Uterus (tissue), 3 donors: ENCODE measurements at regions not wholly inside any gene's neighbourhood (a gene's known extent, or its start where the extent isn't known, plus 50 kb on each side); places are given as distances from the start of the nearest gene placed in this dataset.

Source experiments
- DNase-seq, 2 donors: peaks; one replicate each; pipeline ENCODE4 v3.0.0-alpha.2; 2019 to 2020
- H3K27ac ChIP-seq, 2 donors: fragments of 200-600 bp; sonication (generic); 1 replicate in 1 of 2; 2 replicates in 1 of 2; pipeline ENCODE4 v1.5.1; 2016 to 2018
- H3K27me3 ChIP-seq, 2 donors: fragments of 200-600 bp; sonication (generic); one replicate each; pipeline ENCODE4 v1.5.1; 2018 to 2019; ENCODE audit warnings: control low read depth in 1 of 2
- H3K36me3 ChIP-seq, 2 donors: fragments of 200-600 bp; sonication (generic); one replicate each; pipeline ENCODE4 v1.5.1; 2019; ENCODE audit warnings: control low read depth in 1 of 2
- H3K4me1 ChIP-seq, 2 donors: fragments of 200-600 bp; sonication (generic); one replicate each; pipeline ENCODE4 v1.5.1; 2018 to 2019; ENCODE audit warnings: control low read depth in 1 of 2
- H3K4me3 ChIP-seq, 2 donors: fragments of 200-600 bp; sonication (generic); 1 replicate in 1 of 2; 2 replicates in 1 of 2; pipeline ENCODE4 v1.5.1; 2018 to 2019; ENCODE audit warnings: mild to moderate bottlenecking in 1 of 2
- H3K9me3 ChIP-seq, 2 donors: fragments of 200-600 bp; sonication (generic); one replicate each; pipeline ENCODE4 v1.5.1; 2019; ENCODE audit warnings: control low read depth in 1 of 2
- CTCF ChIP-seq, 4 experiments: fragments of 200-600 bp in 2 of 4; fragments of 450-650 bp in 2 of 4; sonication (generic) in 2 of 4; IDR thresholded peaks; one replicate each; pipeline ENCODE4 v1.5.1; 2016 to 2019; ENCODE audit warnings: antibody characterized with exemption in 4 of 4, mild to moderate bottlenecking in 2 of 4, moderate library complexity in 1 of 4
- POLR2A ChIP-seq, 2 donors: fragments of 450-650 bp; IDR thresholded peaks; one replicate each; pipeline ENCODE4 v1.6.1; 2016; ENCODE audit warnings: antibody characterized with exemption in 2 of 2, mild to moderate bottlenecking in 1 of 2, moderate library complexity in 1 of 2
- intact Hi-C: fragments of 100-400 bp; cut with DNase I; formaldehyde crosslinking; loops from one replicate; pipeline ENCODE4 v1.15.1; 2023; ENCODE audit warnings: low total_unique reads
- donor health status: DM: yes; HTN: yes; CAD: no.

- H3K9me3 ChIP-seq = no peaks in the 10 kb centered on the region
- intact Hi-C loops = no loop called here
- no peaks in the 10 kb centered on the region for H3K36me3 ChIP-seq
- H3K27me3 ChIP-seq = no peaks in the 10 kb centered on the region
- no peak overlapping the region for H3K27ac ChIP-seq
- TF ChIP-seq CTCF (IDR thresholded peaks at IDR 0.05) = no peak
- no peak for TF ChIP-seq POLR2A (IDR thresholded peaks at IDR 0.05)
- no peak for DNase-seq
- no peaks in the 10 kb centered on the region for H3K4me1 ChIP-seq
- H3K4me3 ChIP-seq = no peak overlapping the region
Measured at GRCh38 chr4:34893382-34893781, 1350.9 kb downstream of the ARAP2 start.

- intact Hi-C loops = no loop called here
- Histone ChIP-seq H3K27ac (no peak overlapping the region), H3K36me3 (no peaks in the 10 kb centered on the region), H3K27me3 (no peaks in the 10 kb centered on the region), H3K4me3 (no peak overlapping the region), H3K9me3 (no peaks in the 10 kb centered on the region), H3K4me1 (no peaks in the 10 kb centered on the region)
- DNase-seq = no peak
- TF ChIP-seq CTCF (IDR thresholded peaks at IDR 0.05) = no peak
Measured at GRCh38 chr4:34920032-34920431, 1324.3 kb downstream of the ARAP2 start.

GRCh38 chr4:34921391-34921790 is 1322.9 kb downstream of the ARAP2 start:
- TF ChIP-seq POLR2A (IDR thresholded peaks at IDR 0.05) (no peak), CTCF (IDR thresholded peaks at IDR 0.05) (no peak)
- H3K36me3 ChIP-seq = no peaks in the 10 kb centered on the region
- intact Hi-C loops = no loop called here

GRCh38 chr4:34922325-34922724 is 1322.0 kb downstream of the ARAP2 start:
- TF ChIP-seq CTCF (IDR thresholded peaks at IDR 0.05) (no peak), POLR2A (IDR thresholded peaks at IDR 0.05) (no peak)
- H3K4me1 ChIP-seq = no peaks in the 10 kb centered on the region
- intact Hi-C loops = no loop called here
- H3K4me3 ChIP-seq = no peak overlapping the region
- no peaks in the 10 kb centered on the region for H3K36me3 ChIP-seq
- no peaks in the 10 kb centered on the region for H3K9me3 ChIP-seq
- no peak for DNase-seq
- no peaks in the 10 kb centered on the region for H3K27me3 ChIP-seq
- H3K27ac ChIP-seq = no peak overlapping the region

More at GRCh38 chr4:34921391-34921790, 1322.9 kb downstream of the ARAP2 start:
- H3K9me3 ChIP-seq = no peaks in the 10 kb centered on the region
- H3K27me3 ChIP-seq = no peaks in the 10 kb centered on the region
- no peak overlapping the region for H3K27ac ChIP-seq
- no peak for DNase-seq
- no peak overlapping the region for H3K4me3 ChIP-seq
- no peaks in the 10 kb centered on the region for H3K4me1 ChIP-seq

- intact Hi-C loops = no loop called here
- no peak for DNase-seq
- Histone ChIP-seq H3K4me1 (no peaks in the 10 kb centered on the region), H3K27ac (no peak overlapping the region), H3K27me3 (no peaks in the 10 kb centered on the region), H3K36me3 (no peaks in the 10 kb centered on the region), H3K4me3 (no peak overlapping the region), H3K9me3 (no peaks in the 10 kb centered on the region)
- TF ChIP-seq POLR2A (IDR thresholded peaks at IDR 0.05) (no peak), CTCF (IDR thresholded peaks at IDR 0.05) (no peak)
Measured at GRCh38 chr4:34932591-34932990, 1311.7 kb downstream of the ARAP2 start.
